A172 (cell line): ENCODE measurements at regions not wholly inside any gene's neighbourhood (a gene's known extent, or its start where the extent isn't known, plus 50 kb on each side); places are given as distances from the start of the nearest gene placed in this dataset.

Experiments
- DNase-seq: peaks from one replicate; pipeline ENCODE4 v3.0.0-alpha.2; 2015; ENCODE audit warnings: low spot score

GRCh38 chr10:126783806-126784557, 113.5 kb upstream of the C10orf90 start:
- no peak for DNase-seq

GRCh38 chr10:126787201-126787600, 116.7 kb upstream of the C10orf90 start:
- no peak for DNase-seq

- no peak for DNase-seq
These were observed 109.9 kb upstream of the DOCK1 start for GRCh38 chr10:126795318-126795717.

- DNase-seq, result no peak
These were observed 106.6 kb upstream of the DOCK1 start for GRCh38 chr10:126798649-126799048.

GRCh38 chr10:126803394-126803793, 101.8 kb upstream of the DOCK1 start:
- DNase-seq, result no peak

- DNase-seq, result no peak
These were observed 100.8 kb upstream of the DOCK1 start for GRCh38 chr10:126804396-126804795.

- DNase-seq, result no peak
These were observed 98.7 kb upstream of the DOCK1 start for GRCh38 chr10:126806498-126806897.

GRCh38 chr10:126806991-126807702, 98.1 kb upstream of the DOCK1 start:
- DNase-seq, result no peak

- no peak for DNase-seq
These were observed 97.1 kb upstream of the DOCK1 start for GRCh38 chr10:126808103-126808502.

- DNase-seq, result no peak
These were observed 91.8 kb upstream of the DOCK1 start for GRCh38 chr10:126813432-126813831.

GRCh38 chr10:126833542-126833941, 71.7 kb upstream of the DOCK1 start:
- no peak for DNase-seq

- no peak for DNase-seq
These were observed 69.2 kb upstream of the DOCK1 start for GRCh38 chr10:126836009-126836408.

GRCh38 chr10:126838316-126838715, 66.9 kb upstream of the DOCK1 start:
- no peak for DNase-seq

GRCh38 chr10:126839094-126839761, 66.0 kb upstream of the DOCK1 start:
- no peak for DNase-seq

GRCh38 chr10:126840576-126841135, 64.6 kb upstream of the DOCK1 start:
- no peak for DNase-seq

GRCh38 chr10:126841341-126841895, 63.8 kb upstream of the DOCK1 start:
- no peak for DNase-seq

GRCh38 chr10:126842356-126842755, 62.9 kb upstream of the DOCK1 start:
- DNase-seq, result no peak

- no peak for DNase-seq
These were observed 62.4 kb upstream of the DOCK1 start for GRCh38 chr10:126842836-126843235.

GRCh38 chr10:126843299-126843934, 61.8 kb upstream of the DOCK1 start:
- DNase-seq, result no peak

GRCh38 chr10:126844406-126844805, 60.8 kb upstream of the DOCK1 start:
- DNase-seq, result no peak

GRCh38 chr10:126846469-126846868, 58.8 kb upstream of the DOCK1 start:
- DNase-seq, result no peak

- no peak for DNase-seq
These were observed 58.3 kb upstream of the DOCK1 start for GRCh38 chr10:126846959-126847358.
